AG09309 (cell line): ENCODE measurements at regions not wholly inside any gene's neighbourhood (a gene's known extent, or its start where the extent isn't known, plus 50 kb on each side); places are given as distances from the start of the nearest gene placed in this dataset.

Experiments
- DNase-seq: peaks from one replicate; pipeline ENCODE4 v3.0.0-alpha.2; 2010; ENCODE audit warnings: low read depth
- H3K4me3 ChIP-seq: 2 replicates; pipeline ENCODE4 v1.5.1; 2011; ENCODE audit warnings: mild to moderate bottlenecking, low read depth, low read length, moderate library complexity; ENCODE audit not compliant: control insufficient read depth
- TF ChIP-seq, protein P1 (sequence below): IDR thresholded peaks from 2 replicates; pipeline ENCODE4 v1.5.1; 2011; ENCODE audit warnings: mild to moderate bottlenecking, low read depth, low read length, inconsistent platforms; ENCODE audit not compliant: insufficient read depth, control insufficient read depth; ENCODE audit errors: missing control alignments

DNA sequence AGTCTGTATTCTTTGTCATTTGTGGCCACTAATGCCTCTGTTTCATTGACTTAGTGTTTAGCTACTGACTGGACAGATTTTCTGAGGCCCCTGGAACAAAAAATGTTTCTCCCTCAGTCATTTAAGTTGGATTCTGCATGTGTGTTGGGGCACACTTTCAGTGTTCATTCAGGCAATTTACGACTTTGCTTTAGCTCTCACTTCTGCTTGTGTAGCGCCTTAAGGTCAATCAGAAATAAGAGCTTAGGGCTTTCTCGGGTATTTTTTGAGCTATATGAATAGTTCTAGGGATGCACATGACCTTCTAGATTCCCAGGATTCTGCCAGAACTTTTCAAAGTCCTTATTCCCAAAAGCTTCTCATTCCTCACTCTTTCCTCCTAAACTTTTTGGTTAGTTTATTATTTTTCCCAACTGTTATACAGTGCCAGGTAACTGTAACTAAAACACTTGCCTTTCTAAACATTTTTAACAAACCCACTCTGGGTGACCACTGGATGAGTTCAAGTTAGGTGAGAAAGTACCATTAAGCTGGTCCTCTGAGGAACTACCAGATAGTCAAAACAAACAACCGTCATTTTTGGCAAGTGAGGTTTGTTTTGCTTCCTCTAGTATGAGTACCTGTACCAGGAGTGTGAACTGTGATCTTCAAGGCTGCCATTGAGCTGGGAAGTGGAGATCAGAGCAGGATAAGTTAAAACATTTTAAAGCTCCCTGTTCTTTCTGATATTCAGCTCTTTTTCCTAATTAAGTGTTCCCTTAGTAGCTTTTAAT, 571.3 kb upstream of the TLE4 start:
- no peak overlapping the region for H3K4me3 ChIP-seq

DNA sequence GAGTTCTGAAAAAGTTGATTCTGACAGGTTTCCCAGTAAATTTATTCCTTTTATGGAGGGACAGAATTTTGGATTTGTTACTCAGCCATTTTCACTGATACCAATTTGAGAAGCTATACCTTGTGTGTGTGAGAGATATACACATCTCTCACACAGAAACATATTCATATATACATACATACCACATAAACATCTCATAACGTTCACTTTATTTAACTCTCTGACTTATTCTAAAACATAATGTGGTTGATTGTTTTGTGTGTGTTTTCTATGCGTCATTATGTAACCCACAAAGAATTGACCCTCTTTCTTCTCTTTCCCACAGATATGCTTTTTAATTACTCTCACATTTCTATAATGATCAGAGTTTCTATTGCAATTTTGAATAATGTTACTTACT, 570.8 kb upstream of the TLE4 start:
- TF ChIP-seq, protein P1, sequence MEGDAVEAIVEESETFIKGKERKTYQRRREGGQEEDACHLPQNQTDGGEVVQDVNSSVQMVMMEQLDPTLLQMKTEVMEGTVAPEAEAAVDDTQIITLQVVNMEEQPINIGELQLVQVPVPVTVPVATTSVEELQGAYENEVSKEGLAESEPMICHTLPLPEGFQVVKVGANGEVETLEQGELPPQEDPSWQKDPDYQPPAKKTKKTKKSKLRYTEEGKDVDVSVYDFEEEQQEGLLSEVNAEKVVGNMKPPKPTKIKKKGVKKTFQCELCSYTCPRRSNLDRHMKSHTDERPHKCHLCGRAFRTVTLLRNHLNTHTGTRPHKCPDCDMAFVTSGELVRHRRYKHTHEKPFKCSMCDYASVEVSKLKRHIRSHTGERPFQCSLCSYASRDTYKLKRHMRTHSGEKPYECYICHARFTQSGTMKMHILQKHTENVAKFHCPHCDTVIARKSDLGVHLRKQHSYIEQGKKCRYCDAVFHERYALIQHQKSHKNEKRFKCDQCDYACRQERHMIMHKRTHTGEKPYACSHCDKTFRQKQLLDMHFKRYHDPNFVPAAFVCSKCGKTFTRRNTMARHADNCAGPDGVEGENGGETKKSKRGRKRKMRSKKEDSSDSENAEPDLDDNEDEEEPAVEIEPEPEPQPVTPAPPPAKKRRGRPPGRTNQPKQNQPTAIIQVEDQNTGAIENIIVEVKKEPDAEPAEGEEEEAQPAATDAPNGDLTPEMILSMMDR, result no peak
- no peak for DNase-seq
- H3K4me3 ChIP-seq, result no peak overlapping the region

More for the DNA sequence above, 571.3 kb upstream of the TLE4 start:
- DNase-seq, result no peak
- TF ChIP-seq, protein P1, result no peak

DNA sequence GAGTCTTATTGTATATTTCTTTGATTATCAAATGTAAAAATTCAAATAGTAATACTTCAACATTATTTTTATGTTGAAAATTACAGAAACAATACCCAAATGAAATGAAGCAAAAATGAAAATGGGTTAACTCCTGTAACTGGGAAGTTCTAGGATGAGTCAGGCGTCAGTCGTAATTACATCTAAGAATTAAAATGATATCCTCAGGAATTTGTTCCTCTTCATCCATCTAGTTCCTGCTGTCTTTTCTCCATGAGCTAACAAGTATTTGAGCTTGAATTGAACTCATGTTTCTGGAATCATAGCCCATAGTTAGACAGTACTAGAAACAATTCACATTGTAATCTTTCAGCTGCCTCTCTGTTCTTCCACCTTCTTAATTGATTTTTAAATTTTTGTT, 568.3 kb upstream of the TLE4 start:
- DNase-seq, result no peak
- no peak overlapping the region for H3K4me3 ChIP-seq
- TF ChIP-seq, protein P1, result no peak

DNA sequence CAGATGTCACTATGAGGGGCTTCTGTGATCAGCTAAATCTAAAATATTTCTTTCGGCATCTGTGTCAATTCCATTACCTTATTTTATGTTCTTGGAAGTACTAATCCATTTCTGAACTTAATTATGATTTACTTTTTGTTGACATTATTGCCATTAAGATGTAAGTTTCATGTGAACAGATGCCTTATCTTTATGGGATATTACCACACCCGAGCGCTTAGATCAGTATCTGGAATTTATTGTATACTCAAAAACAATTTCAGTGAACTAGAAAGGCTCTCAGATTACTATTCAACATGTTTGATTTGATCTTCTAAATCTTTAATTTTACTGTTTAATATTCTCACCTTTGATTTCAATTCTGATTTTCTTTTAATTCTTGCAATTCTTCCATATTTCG, 567.7 kb upstream of the TLE4 start:
- TF ChIP-seq, protein P1, result no peak
- DNase-seq, result no peak
- no peak overlapping the region for H3K4me3 ChIP-seq

DNA sequence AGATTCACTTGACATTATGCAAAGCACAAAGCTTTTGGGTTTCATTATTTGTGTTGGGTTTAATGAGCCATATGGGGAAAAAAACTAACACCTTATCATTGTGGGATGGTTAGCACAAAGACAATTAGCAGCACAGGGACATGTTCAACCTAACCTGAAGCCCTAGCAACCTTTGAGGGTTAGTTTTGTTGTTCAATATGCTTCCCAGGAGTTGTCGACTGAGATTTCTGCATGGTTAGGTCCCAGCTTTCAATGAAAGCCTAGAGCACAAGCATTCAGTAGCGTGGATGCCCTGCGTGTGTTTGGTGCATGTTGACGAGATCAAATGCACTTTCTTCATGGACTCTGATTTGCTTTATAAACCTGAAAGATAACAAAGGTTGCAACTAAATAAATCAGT, 565.2 kb upstream of the TLE4 start:
- TF ChIP-seq, protein P1, result no peak
- DNase-seq, result no peak
- no peak overlapping the region for H3K4me3 ChIP-seq

DNA sequence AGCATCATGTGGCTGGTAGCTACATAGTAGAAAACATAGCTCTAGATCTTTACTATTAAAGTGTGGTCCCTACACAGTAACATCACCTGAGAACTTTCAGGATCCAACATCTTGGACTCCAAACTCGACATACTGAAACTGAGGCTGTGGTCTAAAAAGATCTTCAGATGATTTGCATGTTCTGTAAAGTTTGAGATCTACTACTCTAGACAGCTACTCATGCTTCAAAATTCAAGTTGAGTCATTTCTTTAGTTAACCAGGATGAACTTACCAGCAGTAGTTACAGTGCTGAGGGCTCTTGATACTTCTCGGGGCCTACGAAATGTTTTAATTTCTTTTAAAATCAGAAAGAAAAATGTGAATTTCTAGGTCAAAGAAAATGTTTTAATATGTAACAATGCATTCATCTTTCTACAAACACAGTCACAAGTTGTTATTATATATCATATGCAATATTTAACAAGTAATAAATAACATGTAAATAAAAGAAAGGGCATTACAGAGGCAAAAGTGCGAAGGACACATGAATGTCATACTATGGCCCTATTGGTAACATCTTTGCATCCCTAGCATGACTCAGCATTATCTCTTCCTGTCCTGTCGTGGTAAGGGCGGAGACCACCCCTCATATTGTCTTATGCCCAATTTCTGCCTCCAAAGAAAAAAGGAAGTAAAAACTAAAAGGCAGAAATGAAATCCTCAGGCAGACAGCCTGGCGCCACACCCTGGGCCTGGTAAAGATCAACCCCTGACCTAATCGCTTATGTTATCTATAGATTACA, 563.9 kb upstream of the TLE4 start:
- DNase-seq, result no peak
- TF ChIP-seq, protein P1, result no peak
- H3K4me3 ChIP-seq, result no peak overlapping the region
